ENCODE measurements at regions not wholly inside any gene's neighbourhood (a gene's known extent, or its start where the extent isn't known, plus 50 kb on each side); places are given as distances from the start of the nearest gene placed in this dataset.

DNA sequence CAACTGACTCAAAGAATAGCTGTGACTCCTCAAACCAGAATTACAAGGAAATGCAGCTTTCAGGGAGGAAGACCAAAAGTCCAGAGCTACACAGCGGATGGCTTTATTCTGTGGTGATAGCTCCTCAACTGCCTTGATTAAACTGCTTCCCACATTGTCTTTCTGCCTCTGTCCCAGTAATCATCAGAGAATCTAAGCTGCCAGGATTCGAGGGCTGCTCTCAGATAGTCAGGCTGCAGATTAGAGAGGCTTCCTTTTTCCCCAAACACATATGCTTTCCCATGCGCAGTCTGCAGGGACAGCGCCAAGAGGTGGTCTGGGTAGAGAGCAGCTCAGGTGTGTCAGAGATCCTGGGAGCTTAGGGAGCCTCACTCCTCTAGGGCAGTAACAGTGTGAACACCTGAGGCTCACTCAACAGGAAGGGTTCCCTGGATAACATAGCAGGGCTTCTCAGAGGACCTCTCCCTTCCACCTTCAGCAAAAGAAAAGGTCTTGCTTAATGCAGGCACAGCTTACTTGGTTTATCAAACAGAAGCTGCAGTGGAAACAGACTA is 439.9 kb upstream of the TLE4 start:
- no peaks in the 10 kb centered on the region for H3K27me3 ChIP-seq (ENCODE audit: control insufficient read depth in 2 of 2, insufficient read depth in 2 of 2, low read length in 2 of 2)
- H3K27ac ChIP-seq (ENCODE audit: low read depth in 2 of 2, low read length in 2 of 2), result no peak overlapping the region
- no peaks in the 10 kb centered on the region for H3K4me1 ChIP-seq (ENCODE audit: control insufficient read depth in 2 of 2, insufficient read depth in 2 of 2, low read length in 2 of 2)
- no peak overlapping the region for H3K4me3 ChIP-seq (ENCODE audit: low read length in 2 of 2)
- H3K9ac ChIP-seq (ENCODE audit: low read depth in 1 of 2, low read length in 2 of 2), result no peak overlapping the region
- no peaks in the 10 kb centered on the region for H3K36me3 ChIP-seq (ENCODE audit: control insufficient read depth in 2 of 2, insufficient read depth in 2 of 2, low read length in 2 of 2)
- H3K9me3 ChIP-seq (ENCODE audit: control insufficient read depth in 2 of 2, low read length in 2 of 2), result no peaks in the 10 kb centered on the region

- Histone ChIP-seq H3K9me3 (ENCODE audit: control insufficient read depth in 2 of 2, low read length in 2 of 2) (no peaks in the 10 kb centered on the region), H3K27ac (ENCODE audit: low read depth in 2 of 2, low read length in 2 of 2) (no peak overlapping the region), H3K36me3 (ENCODE audit: control insufficient read depth in 2 of 2, insufficient read depth in 2 of 2, low read length in 2 of 2) (no peaks in the 10 kb centered on the region), H3K9ac (ENCODE audit: low read depth in 1 of 2, low read length in 2 of 2) (no peak overlapping the region), H3K27me3 (ENCODE audit: control insufficient read depth in 2 of 2, insufficient read depth in 2 of 2, low read length in 2 of 2) (no peaks in the 10 kb centered on the region), H3K4me3 (ENCODE audit: low read length in 2 of 2) (no peak overlapping the region), H3K4me1 (ENCODE audit: control insufficient read depth in 2 of 2, insufficient read depth in 2 of 2, low read length in 2 of 2) (no peaks in the 10 kb centered on the region)
Observed at GRCh38 chr9:79134654-79135053, 437.1 kb upstream of the TLE4 start.

- H3K36me3 ChIP-seq (ENCODE audit: control insufficient read depth in 2 of 2, insufficient read depth in 2 of 2, low read length in 2 of 2), result no peaks in the 10 kb centered on the region
- no peak overlapping the region for H3K27ac ChIP-seq (ENCODE audit: low read depth in 2 of 2, low read length in 2 of 2)
- no peaks in the 10 kb centered on the region for H3K9me3 ChIP-seq (ENCODE audit: control insufficient read depth in 2 of 2, low read length in 2 of 2)
- no peaks in the 10 kb centered on the region for H3K4me1 ChIP-seq (ENCODE audit: control insufficient read depth in 2 of 2, insufficient read depth in 2 of 2, low read length in 2 of 2)
- H3K27me3 ChIP-seq (ENCODE audit: control insufficient read depth in 2 of 2, insufficient read depth in 2 of 2, low read length in 2 of 2), result no peaks in the 10 kb centered on the region
- no peak overlapping the region for H3K4me3 ChIP-seq (ENCODE audit: low read length in 2 of 2)
- no peak overlapping the region for H3K9ac ChIP-seq (ENCODE audit: low read depth in 1 of 2, low read length in 2 of 2)
Observed at GRCh38 chr9:79135681-79136415, 435.9 kb upstream of the TLE4 start.

DNA sequence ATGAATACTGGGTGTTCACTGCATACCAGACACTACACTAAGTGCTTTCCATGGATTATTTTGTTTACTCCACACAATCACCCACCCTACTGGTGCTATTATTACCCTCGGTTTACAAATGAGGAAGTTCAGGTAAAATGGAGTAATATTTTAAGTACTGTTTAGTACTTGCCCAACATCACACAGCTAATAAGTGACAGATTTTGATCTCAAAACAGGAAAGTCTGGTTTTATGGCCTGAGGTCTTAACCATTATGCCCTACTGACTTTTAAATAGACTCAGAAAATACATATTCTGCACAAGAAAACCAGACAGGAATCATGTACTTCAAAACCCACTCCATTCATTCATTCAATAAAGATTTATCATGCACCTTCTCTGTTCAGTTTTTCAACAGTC is 431.0 kb upstream of the TLE4 start:
- Histone ChIP-seq H3K36me3 (ENCODE audit: control insufficient read depth in 2 of 2, insufficient read depth in 2 of 2, low read length in 2 of 2) (no peaks in the 10 kb centered on the region), H3K4me1 (ENCODE audit: control insufficient read depth in 2 of 2, insufficient read depth in 2 of 2, low read length in 2 of 2) (no peaks in the 10 kb centered on the region), H3K4me3 (ENCODE audit: low read length in 2 of 2) (no peak overlapping the region), H3K27me3 (ENCODE audit: control insufficient read depth in 2 of 2, insufficient read depth in 2 of 2, low read length in 2 of 2) (no peaks in the 10 kb centered on the region), H3K9me3 (ENCODE audit: control insufficient read depth in 2 of 2, low read length in 2 of 2) (no peaks in the 10 kb centered on the region), H3K27ac (ENCODE audit: low read depth in 2 of 2, low read length in 2 of 2) (no peak overlapping the region), H3K9ac (ENCODE audit: low read depth in 1 of 2, low read length in 2 of 2) (no peak overlapping the region)

- no peak overlapping the region for H3K9ac ChIP-seq (ENCODE audit: low read depth in 1 of 2, low read length in 2 of 2)
Observed at GRCh38 chr9:79143211-79143610, 428.6 kb upstream of the TLE4 start.

DNA sequence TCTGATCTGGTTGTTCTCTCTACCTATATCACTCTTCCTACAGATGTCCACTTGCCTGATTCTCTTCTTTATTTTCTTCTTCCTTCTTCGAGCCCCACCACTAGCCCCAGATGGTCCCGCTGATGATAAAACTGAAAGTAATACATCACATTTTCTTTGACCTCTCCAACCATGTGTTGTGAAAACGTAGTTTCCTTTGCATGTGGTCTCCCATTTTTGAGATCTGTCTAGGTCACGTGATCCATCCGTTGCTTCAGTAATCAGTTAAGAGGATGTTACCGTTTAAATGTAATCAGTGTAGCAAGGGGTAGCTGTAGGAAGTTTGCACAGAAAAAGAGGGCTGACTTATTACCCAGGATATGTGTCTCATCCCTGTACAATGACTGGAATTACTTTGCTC is 426.3 kb upstream of the TLE4 start:
- Histone ChIP-seq H3K4me3 (ENCODE audit: low read length in 2 of 2) (no peak overlapping the region), H3K36me3 (ENCODE audit: control insufficient read depth in 2 of 2, insufficient read depth in 2 of 2, low read length in 2 of 2) (no peaks in the 10 kb centered on the region), H3K9me3 (ENCODE audit: control insufficient read depth in 2 of 2, low read length in 2 of 2) (no peaks in the 10 kb centered on the region), H3K4me1 (ENCODE audit: control insufficient read depth in 2 of 2, insufficient read depth in 2 of 2, low read length in 2 of 2) (no peaks in the 10 kb centered on the region), H3K27me3 (ENCODE audit: control insufficient read depth in 2 of 2, insufficient read depth in 2 of 2, low read length in 2 of 2) (no peaks in the 10 kb centered on the region), H3K27ac (ENCODE audit: low read depth in 2 of 2, low read length in 2 of 2) (no peak overlapping the region), H3K9ac (ENCODE audit: low read depth in 1 of 2, low read length in 2 of 2) (no peak overlapping the region)

More at GRCh38 chr9:79143211-79143610, 428.6 kb upstream of the TLE4 start:
- no peaks in the 10 kb centered on the region for H3K9me3 ChIP-seq (ENCODE audit: control insufficient read depth in 2 of 2, low read length in 2 of 2)
- no peaks in the 10 kb centered on the region for H3K4me1 ChIP-seq (ENCODE audit: control insufficient read depth in 2 of 2, insufficient read depth in 2 of 2, low read length in 2 of 2)
- no peaks in the 10 kb centered on the region for H3K36me3 ChIP-seq (ENCODE audit: control insufficient read depth in 2 of 2, insufficient read depth in 2 of 2, low read length in 2 of 2)
- H3K27ac ChIP-seq (ENCODE audit: low read depth in 2 of 2, low read length in 2 of 2), result no peak overlapping the region
- no peaks in the 10 kb centered on the region for H3K27me3 ChIP-seq (ENCODE audit: control insufficient read depth in 2 of 2, insufficient read depth in 2 of 2, low read length in 2 of 2)
- no peak overlapping the region for H3K4me3 ChIP-seq (ENCODE audit: low read length in 2 of 2)

- no peaks in the 10 kb centered on the region for H3K36me3 ChIP-seq (ENCODE audit: control insufficient read depth in 2 of 2, insufficient read depth in 2 of 2, low read length in 2 of 2)
- H3K27me3 ChIP-seq (ENCODE audit: control insufficient read depth in 2 of 2, insufficient read depth in 2 of 2, low read length in 2 of 2), result no peaks in the 10 kb centered on the region
- no peaks in the 10 kb centered on the region for H3K4me1 ChIP-seq (ENCODE audit: control insufficient read depth in 2 of 2, insufficient read depth in 2 of 2, low read length in 2 of 2)
- no peak overlapping the region for H3K27ac ChIP-seq (ENCODE audit: low read depth in 2 of 2, low read length in 2 of 2)
- H3K9me3 ChIP-seq (ENCODE audit: control insufficient read depth in 2 of 2, low read length in 2 of 2), result no peaks in the 10 kb centered on the region
- no peak overlapping the region for H3K9ac ChIP-seq (ENCODE audit: low read depth in 1 of 2, low read length in 2 of 2)
- H3K4me3 ChIP-seq (ENCODE audit: low read length in 2 of 2), result no peak overlapping the region
Observed at GRCh38 chr9:79149585-79149984, 422.2 kb upstream of the TLE4 start.

GRCh38 chr9:79151791-79152190 is 420.0 kb upstream of the TLE4 start:
- H3K4me3 ChIP-seq (ENCODE audit: low read length in 2 of 2), result no peak overlapping the region

DNA sequence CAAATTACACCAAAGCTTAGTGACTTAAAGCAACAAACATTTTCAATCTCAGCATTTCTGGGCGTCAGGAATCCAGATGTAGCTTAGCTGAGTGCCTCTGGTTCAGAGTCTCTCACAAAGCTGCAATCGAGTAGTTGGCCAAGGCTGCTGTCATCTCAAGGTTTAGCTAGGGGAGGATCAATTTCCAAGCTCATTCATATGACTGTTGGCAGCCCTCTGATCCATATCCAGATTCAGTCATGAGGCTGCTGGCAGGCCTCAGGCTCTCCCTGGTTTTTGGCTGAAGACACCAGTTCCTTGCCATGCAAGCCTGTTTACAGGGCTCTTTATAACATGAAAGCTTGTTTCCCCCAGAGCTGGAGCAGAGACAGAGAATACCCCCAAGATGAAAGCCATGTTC is 419.5 kb upstream of the TLE4 start:
- Histone ChIP-seq H3K9ac (ENCODE audit: low read depth in 1 of 2, low read length in 2 of 2) (no peak overlapping the region), H3K36me3 (ENCODE audit: control insufficient read depth in 2 of 2, insufficient read depth in 2 of 2, low read length in 2 of 2) (no peaks in the 10 kb centered on the region), H3K9me3 (ENCODE audit: control insufficient read depth in 2 of 2, low read length in 2 of 2) (no peaks in the 10 kb centered on the region), H3K4me3 (ENCODE audit: low read length in 2 of 2) (no peak overlapping the region), H3K4me1 (ENCODE audit: control insufficient read depth in 2 of 2, insufficient read depth in 2 of 2, low read length in 2 of 2) (no peaks in the 10 kb centered on the region), H3K27ac (ENCODE audit: low read depth in 2 of 2, low read length in 2 of 2) (no peak overlapping the region), H3K27me3 (ENCODE audit: control insufficient read depth in 2 of 2, insufficient read depth in 2 of 2, low read length in 2 of 2) (no peaks in the 10 kb centered on the region)

More at GRCh38 chr9:79151791-79152190, 420.0 kb upstream of the TLE4 start:
- H3K4me1 ChIP-seq (ENCODE audit: control insufficient read depth in 2 of 2, insufficient read depth in 2 of 2, low read length in 2 of 2), result no peaks in the 10 kb centered on the region
- H3K27ac ChIP-seq (ENCODE audit: low read depth in 2 of 2, low read length in 2 of 2), result no peak overlapping the region
- no peak overlapping the region for H3K9ac ChIP-seq (ENCODE audit: low read depth in 1 of 2, low read length in 2 of 2)
- no peaks in the 10 kb centered on the region for H3K36me3 ChIP-seq (ENCODE audit: control insufficient read depth in 2 of 2, insufficient read depth in 2 of 2, low read length in 2 of 2)
- H3K9me3 ChIP-seq (ENCODE audit: control insufficient read depth in 2 of 2, low read length in 2 of 2), result no peaks in the 10 kb centered on the region
- H3K27me3 ChIP-seq (ENCODE audit: control insufficient read depth in 2 of 2, insufficient read depth in 2 of 2, low read length in 2 of 2), result no peaks in the 10 kb centered on the region

- no peak overlapping the region for H3K27ac ChIP-seq (ENCODE audit: low read depth in 2 of 2, low read length in 2 of 2)
- H3K4me3 ChIP-seq (ENCODE audit: low read length in 2 of 2), result no peak overlapping the region
- H3K27me3 ChIP-seq (ENCODE audit: control insufficient read depth in 2 of 2, insufficient read depth in 2 of 2, low read length in 2 of 2), result no peaks in the 10 kb centered on the region
- H3K9me3 ChIP-seq (ENCODE audit: control insufficient read depth in 2 of 2, low read length in 2 of 2), result no peaks in the 10 kb centered on the region
- no peak overlapping the region for H3K9ac ChIP-seq (ENCODE audit: low read depth in 1 of 2, low read length in 2 of 2)
- H3K36me3 ChIP-seq (ENCODE audit: control insufficient read depth in 2 of 2, insufficient read depth in 2 of 2, low read length in 2 of 2), result no peaks in the 10 kb centered on the region
- H3K4me1 ChIP-seq (ENCODE audit: control insufficient read depth in 2 of 2, insufficient read depth in 2 of 2, low read length in 2 of 2), result no peaks in the 10 kb centered on the region
Observed at GRCh38 chr9:79154806-79155205, 417.0 kb upstream of the TLE4 start.

Measured in mucosa of rectum (tissue), 2 donors.